WI38 (cell line): ENCODE measurements at regions not wholly inside any gene's neighbourhood (a gene's known extent, or its start where the extent isn't known, plus 50 kb on each side); places are given as distances from the start of the nearest gene placed in this dataset.

Experiments
- H3K4me3 ChIP-seq: 2 replicates; pipeline ENCODE4 v1.5.1; 2011; ENCODE audit warnings: low read depth, mild to moderate bottlenecking, control low read depth, low read length
- CTCF ChIP-seq: IDR thresholded peaks from 2 replicates; pipeline ENCODE4 v1.5.1; 2012; ENCODE audit warnings: low read depth, mild to moderate bottlenecking, control low read depth, low read length

DNA sequence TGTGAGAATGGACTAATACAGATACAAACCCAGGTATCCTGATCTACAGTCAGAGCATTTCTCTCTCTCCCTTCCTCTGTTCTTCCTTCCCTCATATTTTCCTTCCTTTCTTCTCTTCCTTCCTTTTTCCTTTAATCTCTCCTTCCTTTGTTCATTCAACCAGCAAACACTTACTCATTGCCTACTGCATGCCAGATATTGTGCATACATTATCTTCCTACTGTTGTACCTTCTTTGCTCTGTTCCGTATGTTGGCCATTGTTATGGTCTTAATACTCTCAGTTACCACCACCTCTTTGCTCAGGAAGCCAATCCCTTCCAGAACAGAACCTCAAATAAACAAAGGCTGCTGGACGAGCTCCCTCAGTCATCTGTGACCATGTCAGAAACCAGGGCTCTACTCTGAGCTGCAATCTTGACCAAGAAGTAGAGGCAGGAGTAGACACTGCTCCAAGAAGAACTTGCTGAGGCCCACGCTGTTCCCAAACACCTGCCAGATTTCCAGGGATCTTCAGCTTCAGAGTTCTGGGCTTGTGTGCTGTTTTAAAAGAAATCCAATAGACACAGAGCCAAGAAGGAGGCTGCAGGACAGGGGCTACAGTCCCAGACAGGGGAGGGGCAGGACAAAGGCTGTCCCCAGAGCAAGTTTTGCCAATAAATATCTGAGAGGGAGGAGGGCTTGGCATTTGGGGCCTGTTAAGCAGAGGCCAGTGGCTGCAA lies 526.7 kb upstream of the TBX3 start:
- no peak overlapping the region for H3K4me3 ChIP-seq
- TF ChIP-seq CTCF, result no peak

DNA sequence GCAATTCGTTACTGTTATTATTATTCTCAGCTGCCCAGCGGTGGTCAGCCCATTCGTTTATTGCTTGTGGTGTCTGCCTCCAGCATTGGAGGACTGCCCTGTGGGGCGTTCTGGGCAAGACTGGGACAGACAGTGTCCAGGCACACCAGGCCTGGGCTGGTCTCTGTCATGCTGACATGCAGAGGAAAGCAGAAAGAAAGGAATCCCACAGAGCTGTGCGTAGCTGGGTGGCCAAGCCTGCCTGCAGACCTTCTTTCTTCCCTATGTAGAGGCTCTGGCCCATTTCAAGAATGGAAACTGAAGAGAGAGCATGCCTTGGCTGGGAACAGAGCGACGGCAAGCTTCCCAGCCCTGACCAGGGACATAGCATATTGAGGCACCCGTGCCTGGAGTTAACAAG lies 525.3 kb upstream of the TBX3 start:
- no peak overlapping the region for H3K4me3 ChIP-seq
- no peak for TF ChIP-seq CTCF

DNA sequence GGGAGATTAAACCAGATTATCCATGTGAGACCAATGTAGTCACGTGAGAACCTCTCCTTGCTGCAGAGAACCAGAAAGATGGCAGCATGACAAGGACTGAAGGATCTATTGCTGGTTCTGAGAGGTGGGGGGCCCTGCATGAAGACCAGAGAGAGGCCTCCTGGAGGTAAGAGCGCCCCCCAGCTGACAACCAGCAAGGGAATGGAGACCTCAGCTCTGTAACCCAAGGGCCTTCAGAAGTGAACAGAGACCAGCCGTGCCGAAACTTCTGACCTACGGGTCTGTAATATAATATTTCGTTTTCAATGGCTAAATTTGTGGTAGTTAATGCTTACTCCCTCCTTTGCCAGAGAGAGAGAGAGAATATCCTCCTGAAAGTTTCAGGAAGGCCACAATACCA lies 524.1 kb upstream of the TBX3 start:
- H3K4me3 ChIP-seq, result no peak overlapping the region
- no peak for TF ChIP-seq CTCF

DNA sequence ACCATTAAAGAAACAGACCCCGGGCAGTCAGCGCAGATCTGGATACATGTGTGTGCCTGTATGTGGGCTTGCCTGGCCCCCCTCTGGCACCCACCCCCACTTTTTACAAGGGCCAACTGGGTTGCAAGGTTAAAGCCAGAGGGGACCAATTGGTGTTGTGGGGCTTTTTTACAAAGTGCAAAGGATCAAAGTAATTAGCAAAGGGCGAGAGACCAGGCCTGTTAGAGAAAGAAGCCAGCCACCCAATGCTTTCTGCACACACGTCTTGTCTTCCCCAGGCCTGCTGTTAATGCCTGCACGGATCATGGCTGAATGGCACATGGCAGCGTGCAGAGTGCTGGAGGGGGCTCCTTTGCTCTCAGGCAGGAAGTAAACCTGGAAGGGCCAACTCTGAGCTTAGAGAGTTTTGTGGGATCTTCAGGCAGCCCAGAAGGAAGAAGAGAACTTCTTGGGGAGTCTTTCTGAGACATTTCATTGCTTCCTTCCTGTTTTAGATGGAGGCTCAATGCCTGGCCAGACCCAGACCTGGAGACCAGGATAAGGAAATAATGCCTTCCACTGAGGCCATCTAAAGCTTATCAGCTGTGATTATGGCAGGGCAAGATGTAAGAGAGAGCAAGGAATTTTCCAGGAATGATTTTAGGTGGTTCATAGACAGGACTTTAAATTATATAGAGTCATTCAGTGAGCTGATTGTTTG lies 523.4 kb upstream of the TBX3 start:
- no peak for TF ChIP-seq CTCF
- H3K4me3 ChIP-seq, result no peak overlapping the region

DNA sequence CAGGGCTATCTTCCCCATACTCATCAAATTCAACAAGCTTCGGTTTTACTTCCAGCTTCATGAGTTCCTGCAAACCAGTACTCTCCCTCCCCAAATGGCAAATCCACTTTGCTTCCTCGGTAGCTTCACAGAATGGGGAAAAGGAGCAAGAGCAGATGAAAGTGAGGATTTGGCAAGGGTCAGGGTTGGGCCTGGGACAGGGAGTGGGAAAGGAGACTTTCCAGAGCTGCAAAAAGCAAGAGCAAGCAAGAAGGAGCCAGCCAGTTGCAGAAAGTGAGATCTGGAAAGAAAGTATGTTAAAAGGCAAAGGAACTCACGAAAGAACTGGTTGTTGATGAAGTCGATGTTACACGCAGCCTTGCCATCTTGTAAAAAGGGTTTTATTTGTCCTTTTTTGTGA lies 522.8 kb upstream of the TBX3 start:
- TF ChIP-seq CTCF, result no peak
- H3K4me3 ChIP-seq, result no peak overlapping the region

DNA sequence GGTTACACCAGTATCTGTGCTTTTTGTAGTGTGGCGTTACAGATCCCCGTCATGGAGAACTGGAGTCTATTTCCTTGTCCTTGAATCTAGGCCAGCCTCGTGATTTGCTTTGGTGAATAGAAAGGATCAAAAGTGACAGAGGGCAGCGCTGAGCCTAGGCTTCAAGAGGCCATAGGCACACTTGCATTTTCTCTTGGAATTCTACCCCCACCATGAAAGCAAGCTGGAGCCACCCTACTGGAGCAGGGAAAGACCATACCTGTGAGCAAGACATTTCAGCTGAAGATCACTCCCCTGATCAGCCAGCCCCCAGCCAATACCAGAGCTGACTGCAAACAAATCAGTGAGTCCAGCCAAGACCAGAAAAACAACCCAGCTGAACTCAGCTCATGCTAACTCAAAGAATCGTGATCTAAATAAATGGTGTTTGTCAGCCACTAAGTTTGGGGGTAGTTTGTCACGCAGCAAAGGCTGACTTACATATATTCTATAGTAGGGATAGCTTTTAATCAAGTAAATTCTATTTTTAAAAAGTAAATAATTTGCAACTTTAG lies 521.9 kb upstream of the TBX3 start:
- no peak overlapping the region for H3K4me3 ChIP-seq
- TF ChIP-seq CTCF, result no peak
